Fibroblast of pulmonary artery (primary cell): ENCODE measurements at regions not wholly inside any gene's neighbourhood (a gene's known extent, or its start where the extent isn't known, plus 50 kb on each side); places are given as distances from the start of the nearest gene placed in this dataset.

Source experiments
- DNase-seq: peaks from one replicate; pipeline ENCODE4 v3.0.0-alpha.2; 2010; ENCODE audit warnings: low read depth
- H3K4me3 ChIP-seq: replicated peaks from 2 replicates; pipeline ENCODE4 v1.5.1; 2011; ENCODE audit warnings: low read depth, mild to moderate bottlenecking, control low read depth, low read length, moderate library complexity
- CTCF ChIP-seq: IDR thresholded peaks from 2 replicates; pipeline ENCODE4 v1.5.1; 2011; ENCODE audit warnings: mild to moderate bottlenecking, control low read depth, low read length, inconsistent platforms; ENCODE audit errors: missing control alignments

GRCh38 chr5:116380621-116381020, 194.0 kb downstream of the SEMA6A start:
- DNase-seq, result no peak
- no peak for TF ChIP-seq CTCF
- H3K4me3 ChIP-seq, result no peak overlapping the region

GRCh38 chr5:116379306-116379705, 195.3 kb downstream of the SEMA6A start:
- TF ChIP-seq CTCF, result no peak
- H3K4me3 ChIP-seq, result no peak overlapping the region
- DNase-seq, result no peak

GRCh38 chr5:116378777-116379121, 195.9 kb downstream of the SEMA6A start:
- TF ChIP-seq CTCF, result no peak
- no peak for DNase-seq

GRCh38 chr5:116378007-116378776, 196.4 kb downstream of the SEMA6A start:
- no peak overlapping the region for H3K4me3 ChIP-seq
- no peak for TF ChIP-seq CTCF
- no peak for DNase-seq

More at GRCh38 chr5:116378777-116379121, 195.9 kb downstream of the SEMA6A start:
- H3K4me3 ChIP-seq, result no peak overlapping the region

- TF ChIP-seq CTCF, result no peak
- DNase-seq, result no peak
- H3K4me3 ChIP-seq, result no peak overlapping the region
These were observed 197.2 kb downstream of the SEMA6A start for GRCh38 chr5:116377276-116378006.

GRCh38 chr5:116375926-116376325, 198.7 kb downstream of the SEMA6A start:
- no peak for TF ChIP-seq CTCF
- H3K4me3 ChIP-seq, result no peak overlapping the region
- no peak for DNase-seq

GRCh38 chr5:116374434-116374852, 200.2 kb downstream of the SEMA6A start:
- no peak overlapping the region for H3K4me3 ChIP-seq

More at GRCh38 chr5:116374434-116374852, 200.2 kb downstream of the SEMA6A start:
- DNase-seq, result no peak
- TF ChIP-seq CTCF, result no peak
